WTC11 (cell line): ENCODE measurements at regions not wholly inside any gene's neighbourhood (a gene's known extent, or its start where the extent isn't known, plus 50 kb on each side); places are given as distances from the start of the nearest gene placed in this dataset.

ENCODE experiments used
- ATAC-seq: fragments of 200-7000 bp; cut with Tn5 transposase; 2 replicates; pipeline ENCODE4 v1.10.0; 2021; ENCODE audit warnings: mild to moderate bottlenecking, moderate library complexity
- CTCF ChIA-PET: fragments of 300-600 bp; sonication (Branson Sonifier 250); formaldehyde crosslinking; loops from one replicate; lab custom pipeline; 2021; ENCODE audit warnings: antibody characterized with exemption; lab: Charles Lee
- POLR2A ChIA-PET: fragments of 350-600 bp; sonication (Branson Sonifier 250); formaldehyde crosslinking; loops from one replicate; lab custom pipeline; 2021; ENCODE audit warnings: antibody characterized with exemption; lab: Charles Lee
- DNase-seq: peaks from one replicate; pipeline ENCODE4 v3.0.0; 2021; ENCODE audit warnings: low spot score
- H3K27ac Mint-ChIP-seq: 2 replicates; pipeline ENCODE4 v1.8.0; 2021; ENCODE audit warnings: mixed read lengths
- H3K27me3 Mint-ChIP-seq: 2 replicates; pipeline ENCODE4 v1.8.0; 2021; ENCODE audit warnings: low read depth, mild to moderate bottlenecking, moderate library complexity, mixed read lengths
- H3K36me3 Mint-ChIP-seq: 2 replicates; pipeline ENCODE4 v1.8.0; 2021; ENCODE audit warnings: mixed read lengths
- H3K4me1 Mint-ChIP-seq: 2 replicates; pipeline ENCODE4 v1.8.0; 2022; ENCODE audit warnings: mixed read lengths
- H3K4me3 Mint-ChIP-seq: 2 replicates; pipeline ENCODE4 v1.8.0; 2021; ENCODE audit warnings: mild to moderate bottlenecking, moderate library complexity, mixed read lengths
- H3K9me3 Mint-ChIP-seq: 2 replicates; pipeline ENCODE4 v1.8.0; 2021; ENCODE audit warnings: mixed read lengths
- GABPB1 ChIP-seq: sonication (generic); formaldehyde crosslinking; IDR thresholded peaks from 2 replicates; pipeline ENCODE4 v1.8.1; 2023; ENCODE audit warnings: mild to moderate bottlenecking, missing genetic modification reagents
- NFATC4 ChIP-seq: fragments of 250-450 bp; sonication (Bioruptor Pico); IDR thresholded peaks from 2 replicates; pipeline ENCODE4 v1.9.0; 2021; ENCODE audit warnings: mild to moderate bottlenecking
- NFYB ChIP-seq: sonication (generic); formaldehyde crosslinking; conservative IDR thresholded peaks from 2 replicates; pipeline ENCODE4 v1.8.0; 2022; ENCODE audit warnings: low read depth, missing genetic modification reagents
- NR3C1 ChIP-seq: sonication (generic); formaldehyde crosslinking; conservative IDR thresholded peaks from 2 replicates; pipeline ENCODE4 v1.8.1; 2023; ENCODE audit warnings: low read depth, mild to moderate bottlenecking, missing genetic modification reagents
- SOX15 ChIP-seq: fragments of 250-450 bp; sonication (Bioruptor Pico); IDR thresholded peaks from 2 replicates; pipeline ENCODE4 v1.9.0; 2021; ENCODE audit warnings: mild to moderate bottlenecking
- SP1 ChIP-seq: sonication (generic); formaldehyde crosslinking; conservative IDR thresholded peaks from 2 replicates; pipeline ENCODE4 v1.8.1; 2022; ENCODE audit warnings: missing genetic modification reagents
- ZNF219 ChIP-seq: sonication (generic); formaldehyde crosslinking; IDR thresholded peaks from 2 replicates; pipeline ENCODE4 v1.8.0; 2023; ENCODE audit warnings: missing genetic modification reagents, mild to moderate bottlenecking, borderline replicate concordance
- ZNF232 ChIP-seq: sonication (generic); formaldehyde crosslinking; IDR thresholded peaks from 2 replicates; pipeline ENCODE4 v1.8.0; 2022; ENCODE audit warnings: mild to moderate bottlenecking, missing genetic modification reagents
- TF ChIP-seq, protein P1 (sequence below): sonication (generic); formaldehyde crosslinking; conservative IDR thresholded peaks from 2 replicates; pipeline ENCODE4 v1.8.1; 2023; ENCODE audit warnings: mild to moderate bottlenecking, low read depth, missing genetic modification reagents, moderate library complexity
- TF ChIP-seq, protein P2 (sequence below): sonication (generic); formaldehyde crosslinking; conservative IDR thresholded peaks from 2 replicates; pipeline ENCODE4 v1.8.1; 2022; ENCODE audit warnings: mild to moderate bottlenecking, missing genetic modification reagents
- TF ChIP-seq, protein P3 (sequence below): sonication (generic); formaldehyde crosslinking; IDR thresholded peaks from 2 replicates; pipeline ENCODE4 v1.8.1; 2022; ENCODE audit warnings: low read depth, mild to moderate bottlenecking, moderate library complexity, missing genetic modification reagents, borderline replicate concordance
- TF ChIP-seq, protein P4 (sequence below): sonication (generic); formaldehyde crosslinking; IDR thresholded peaks from 2 replicates; pipeline ENCODE4 v1.8.1; 2022; ENCODE audit warnings: missing genetic modification reagents, borderline replicate concordance
- TF ChIP-seq, protein P5 (sequence below): fragments of 250-450 bp; sonication (Bioruptor Pico); IDR thresholded peaks from 2 replicates; pipeline ENCODE4 v1.9.0; 2021; ENCODE audit warnings: mild to moderate bottlenecking, borderline replicate concordance
- TF ChIP-seq, protein P6 (sequence below): fragments of 250-450 bp; sonication (Bioruptor Pico); IDR thresholded peaks from 2 replicates; pipeline ENCODE4 v1.8.0; 2021; ENCODE audit warnings: mild to moderate bottlenecking
- TF ChIP-seq, protein P7 (sequence below): fragments of 250-450 bp; sonication (Bioruptor Pico); IDR thresholded peaks from 2 replicates; pipeline ENCODE4 v1.9.0; 2021; ENCODE audit warnings: moderate library complexity, mild to moderate bottlenecking, inconsistent platforms, borderline replicate concordance

DNA sequence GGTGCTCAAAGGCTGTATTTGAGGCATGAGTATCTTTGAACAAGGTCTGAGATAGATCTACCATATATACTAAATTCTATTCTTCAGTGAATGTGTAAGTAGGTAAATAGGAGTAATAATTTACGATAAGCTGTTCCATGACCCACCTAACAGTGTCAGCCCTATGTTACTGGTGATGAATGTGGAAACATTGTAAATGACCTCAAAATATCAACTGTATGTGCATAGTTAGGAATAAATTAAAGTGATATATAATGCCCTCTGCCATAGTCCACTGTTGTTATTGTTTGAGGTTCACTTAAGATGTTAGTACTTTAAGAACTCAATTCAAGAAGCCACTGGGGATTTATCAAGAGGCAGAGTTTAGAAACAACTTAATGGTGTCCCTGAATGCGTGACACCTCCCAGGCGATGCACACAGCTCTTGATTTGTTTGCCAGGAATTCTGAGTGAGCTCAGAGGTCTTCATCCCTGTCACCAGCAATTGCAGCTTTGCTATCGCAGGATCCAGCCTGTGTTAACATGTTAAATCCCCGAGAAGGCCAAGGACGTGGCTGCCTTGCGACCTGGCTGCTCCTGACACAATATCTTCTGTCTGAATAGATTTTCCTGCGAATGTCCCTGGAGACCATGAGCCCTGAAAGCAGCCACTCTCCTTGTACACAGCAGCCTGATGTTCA is 104.9 kb downstream of the KLF6 start:
- CTCF ChIA-PET: no interaction called here
- TF ChIP-seq, protein P1, sequence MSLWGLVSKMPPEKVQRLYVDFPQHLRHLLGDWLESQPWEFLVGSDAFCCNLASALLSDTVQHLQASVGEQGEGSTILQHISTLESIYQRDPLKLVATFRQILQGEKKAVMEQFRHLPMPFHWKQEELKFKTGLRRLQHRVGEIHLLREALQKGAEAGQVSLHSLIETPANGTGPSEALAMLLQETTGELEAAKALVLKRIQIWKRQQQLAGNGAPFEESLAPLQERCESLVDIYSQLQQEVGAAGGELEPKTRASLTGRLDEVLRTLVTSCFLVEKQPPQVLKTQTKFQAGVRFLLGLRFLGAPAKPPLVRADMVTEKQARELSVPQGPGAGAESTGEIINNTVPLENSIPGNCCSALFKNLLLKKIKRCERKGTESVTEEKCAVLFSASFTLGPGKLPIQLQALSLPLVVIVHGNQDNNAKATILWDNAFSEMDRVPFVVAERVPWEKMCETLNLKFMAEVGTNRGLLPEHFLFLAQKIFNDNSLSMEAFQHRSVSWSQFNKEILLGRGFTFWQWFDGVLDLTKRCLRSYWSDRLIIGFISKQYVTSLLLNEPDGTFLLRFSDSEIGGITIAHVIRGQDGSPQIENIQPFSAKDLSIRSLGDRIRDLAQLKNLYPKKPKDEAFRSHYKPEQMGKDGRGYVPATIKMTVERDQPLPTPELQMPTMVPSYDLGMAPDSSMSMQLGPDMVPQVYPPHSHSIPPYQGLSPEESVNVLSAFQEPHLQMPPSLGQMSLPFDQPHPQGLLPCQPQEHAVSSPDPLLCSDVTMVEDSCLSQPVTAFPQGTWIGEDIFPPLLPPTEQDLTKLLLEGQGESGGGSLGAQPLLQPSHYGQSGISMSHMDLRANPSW (CRISPR knock-in tag): no peak
- TF ChIP-seq NFATC4 (CRISPR knock-in tag) (no peak), SP1 (CRISPR knock-in tag) (no peak), GABPB1 (CRISPR knock-in tag) (no peak), ZNF232 (CRISPR knock-in tag) (no peak), SOX15 (no peak), NR3C1 (CRISPR knock-in tag) (no peak), NFYB (CRISPR knock-in tag) (no peak), ZNF219 (CRISPR knock-in tag) (no peak)
- TF ChIP-seq, protein P2, sequence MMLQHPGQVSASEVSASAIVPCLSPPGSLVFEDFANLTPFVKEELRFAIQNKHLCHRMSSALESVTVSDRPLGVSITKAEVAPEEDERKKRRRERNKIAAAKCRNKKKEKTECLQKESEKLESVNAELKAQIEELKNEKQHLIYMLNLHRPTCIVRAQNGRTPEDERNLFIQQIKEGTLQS (CRISPR knock-in tag): no peak
- TF ChIP-seq, protein P3, sequence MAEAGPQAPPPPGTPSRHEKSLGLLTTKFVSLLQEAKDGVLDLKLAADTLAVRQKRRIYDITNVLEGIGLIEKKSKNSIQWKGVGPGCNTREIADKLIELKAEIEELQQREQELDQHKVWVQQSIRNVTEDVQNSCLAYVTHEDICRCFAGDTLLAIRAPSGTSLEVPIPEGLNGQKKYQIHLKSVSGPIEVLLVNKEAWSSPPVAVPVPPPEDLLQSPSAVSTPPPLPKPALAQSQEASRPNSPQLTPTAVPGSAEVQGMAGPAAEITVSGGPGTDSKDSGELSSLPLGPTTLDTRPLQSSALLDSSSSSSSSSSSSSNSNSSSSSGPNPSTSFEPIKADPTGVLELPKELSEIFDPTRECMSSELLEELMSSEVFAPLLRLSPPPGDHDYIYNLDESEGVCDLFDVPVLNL (CRISPR knock-in tag): no peak
- TF ChIP-seq, protein P4, sequence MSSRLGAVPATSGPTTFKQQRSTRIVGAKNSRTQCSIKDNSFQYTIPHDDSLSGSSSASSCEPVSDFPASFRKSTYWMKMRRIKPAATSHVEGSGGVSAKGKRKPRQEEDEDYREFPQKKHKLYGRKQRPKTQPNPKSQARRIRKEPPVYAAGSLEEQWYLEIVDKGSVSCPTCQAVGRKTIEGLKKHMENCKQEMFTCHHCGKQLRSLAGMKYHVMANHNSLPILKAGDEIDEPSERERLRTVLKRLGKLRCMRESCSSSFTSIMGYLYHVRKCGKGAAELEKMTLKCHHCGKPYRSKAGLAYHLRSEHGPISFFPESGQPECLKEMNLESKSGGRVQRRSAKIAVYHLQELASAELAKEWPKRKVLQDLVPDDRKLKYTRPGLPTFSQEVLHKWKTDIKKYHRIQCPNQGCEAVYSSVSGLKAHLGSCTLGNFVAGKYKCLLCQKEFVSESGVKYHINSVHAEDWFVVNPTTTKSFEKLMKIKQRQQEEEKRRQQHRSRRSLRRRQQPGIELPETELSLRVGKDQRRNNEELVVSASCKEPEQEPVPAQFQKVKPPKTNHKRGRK (CRISPR knock-in tag): no peak
- TF ChIP-seq, protein P5, sequence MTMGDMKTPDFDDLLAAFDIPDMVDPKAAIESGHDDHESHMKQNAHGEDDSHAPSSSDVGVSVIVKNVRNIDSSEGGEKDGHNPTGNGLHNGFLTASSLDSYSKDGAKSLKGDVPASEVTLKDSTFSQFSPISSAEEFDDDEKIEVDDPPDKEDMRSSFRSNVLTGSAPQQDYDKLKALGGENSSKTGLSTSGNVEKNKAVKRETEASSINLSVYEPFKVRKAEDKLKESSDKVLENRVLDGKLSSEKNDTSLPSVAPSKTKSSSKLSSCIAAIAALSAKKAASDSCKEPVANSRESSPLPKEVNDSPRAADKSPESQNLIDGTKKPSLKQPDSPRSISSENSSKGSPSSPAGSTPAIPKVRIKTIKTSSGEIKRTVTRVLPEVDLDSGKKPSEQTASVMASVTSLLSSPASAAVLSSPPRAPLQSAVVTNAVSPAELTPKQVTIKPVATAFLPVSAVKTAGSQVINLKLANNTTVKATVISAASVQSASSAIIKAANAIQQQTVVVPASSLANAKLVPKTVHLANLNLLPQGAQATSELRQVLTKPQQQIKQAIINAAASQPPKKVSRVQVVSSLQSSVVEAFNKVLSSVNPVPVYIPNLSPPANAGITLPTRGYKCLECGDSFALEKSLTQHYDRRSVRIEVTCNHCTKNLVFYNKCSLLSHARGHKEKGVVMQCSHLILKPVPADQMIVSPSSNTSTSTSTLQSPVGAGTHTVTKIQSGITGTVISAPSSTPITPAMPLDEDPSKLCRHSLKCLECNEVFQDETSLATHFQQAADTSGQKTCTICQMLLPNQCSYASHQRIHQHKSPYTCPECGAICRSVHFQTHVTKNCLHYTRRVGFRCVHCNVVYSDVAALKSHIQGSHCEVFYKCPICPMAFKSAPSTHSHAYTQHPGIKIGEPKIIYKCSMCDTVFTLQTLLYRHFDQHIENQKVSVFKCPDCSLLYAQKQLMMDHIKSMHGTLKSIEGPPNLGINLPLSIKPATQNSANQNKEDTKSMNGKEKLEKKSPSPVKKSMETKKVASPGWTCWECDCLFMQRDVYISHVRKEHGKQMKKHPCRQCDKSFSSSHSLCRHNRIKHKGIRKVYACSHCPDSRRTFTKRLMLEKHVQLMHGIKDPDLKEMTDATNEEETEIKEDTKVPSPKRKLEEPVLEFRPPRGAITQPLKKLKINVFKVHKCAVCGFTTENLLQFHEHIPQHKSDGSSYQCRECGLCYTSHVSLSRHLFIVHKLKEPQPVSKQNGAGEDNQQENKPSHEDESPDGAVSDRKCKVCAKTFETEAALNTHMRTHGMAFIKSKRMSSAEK (CRISPR knock-in tag): no peak
- TF ChIP-seq, protein P6, sequence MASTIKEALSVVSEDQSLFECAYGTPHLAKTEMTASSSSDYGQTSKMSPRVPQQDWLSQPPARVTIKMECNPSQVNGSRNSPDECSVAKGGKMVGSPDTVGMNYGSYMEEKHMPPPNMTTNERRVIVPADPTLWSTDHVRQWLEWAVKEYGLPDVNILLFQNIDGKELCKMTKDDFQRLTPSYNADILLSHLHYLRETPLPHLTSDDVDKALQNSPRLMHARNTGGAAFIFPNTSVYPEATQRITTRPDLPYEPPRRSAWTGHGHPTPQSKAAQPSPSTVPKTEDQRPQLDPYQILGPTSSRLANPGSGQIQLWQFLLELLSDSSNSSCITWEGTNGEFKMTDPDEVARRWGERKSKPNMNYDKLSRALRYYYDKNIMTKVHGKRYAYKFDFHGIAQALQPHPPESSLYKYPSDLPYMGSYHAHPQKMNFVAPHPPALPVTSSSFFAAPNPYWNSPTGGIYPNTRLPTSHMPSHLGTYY (CRISPR knock-in tag): no peak
- TF ChIP-seq, protein P7, sequence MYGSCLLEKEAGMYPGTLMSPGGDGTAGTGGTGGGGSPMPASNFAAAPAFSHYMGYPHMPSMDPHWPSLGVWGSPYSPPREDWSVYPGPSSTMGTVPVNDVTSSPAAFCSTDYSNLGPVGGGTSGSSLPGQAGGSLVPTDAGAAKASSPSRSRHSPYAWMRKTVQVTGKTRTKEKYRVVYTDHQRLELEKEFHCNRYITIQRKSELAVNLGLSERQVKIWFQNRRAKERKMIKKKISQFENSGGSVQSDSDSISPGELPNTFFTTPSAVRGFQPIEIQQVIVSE (CRISPR knock-in tag): no peak
- ATAC-seq: no peak

More for the DNA sequence above, 104.9 kb downstream of the KLF6 start:
- Mint-ChIP-seq H3K9me3 (no peaks in the 10 kb centered on the region), H3K27me3 (no peaks in the 10 kb centered on the region), H3K27ac (no peak overlapping the region), H3K4me1 (no peaks in the 10 kb centered on the region), H3K36me3 (no peaks in the 10 kb centered on the region), H3K4me3 (no peak overlapping the region)
- POLR2A ChIA-PET: interaction anchor here (0.6 kb wide), 1 partner anchor 1112 kb away, joined by 4 read pairs; no protein-coding TSS in a partner anchor
- no peak for DNase-seq
